ENCODE measurements at regions not wholly inside any gene's neighbourhood (a gene's known extent, or its start where the extent isn't known, plus 50 kb on each side); places are given as distances from the start of the nearest gene placed in this dataset.

GRCh38 chr10:128566361-128566968 lies 440.2 kb upstream of the MKI67 start:
- no peaks in the 10 kb centered on the region for H3K27me3 ChIP-seq (ENCODE audit: control insufficient read depth in 4 of 4, insufficient read depth in 4 of 4, low read length in 3 of 4)
- no peak overlapping the region for H3K9ac ChIP-seq (ENCODE audit: low read depth in 1 of 2, low read length in 2 of 2)
- no peak for TF ChIP-seq REST (IDR thresholded peaks at IDR 0.05)
- TF ChIP-seq CTCF (IDR thresholded peaks at IDR 0.05; ENCODE audit: low read depth, low read length, missing input control) = no peak
- TF ChIP-seq YY1 (IDR thresholded peaks at IDR 0.05) = no peak
- no peak for TF ChIP-seq MAX (IDR thresholded peaks at IDR 0.05)
- no peak for TF ChIP-seq NR2F2 (IDR thresholded peaks at IDR 0.05)
- no peak for TF ChIP-seq TAF1 (conservative IDR thresholded peaks at IDR 0.05)
- TF ChIP-seq JUND (IDR thresholded peaks at IDR 0.05) = no peak
- TF ChIP-seq ZBTB33 (IDR thresholded peaks at IDR 0.05) = no peak
- no peak for TF ChIP-seq HNF4G (IDR thresholded peaks at IDR 0.05)
- no peak for TF ChIP-seq EGR1 (IDR thresholded peaks at IDR 0.05; ENCODE audit: low read depth in 2 of 2)
- TF ChIP-seq FOXA2 (IDR thresholded peaks at IDR 0.05) = no peak
- no peak for TF ChIP-seq RAD21 (IDR thresholded peaks at IDR 0.05)
- no peak for TF ChIP-seq GABPA (IDR thresholded peaks at IDR 0.05 in 1 of 2, conservative IDR thresholded peaks at IDR 0.05 in 1 of 2)
- TF ChIP-seq RXRA (IDR thresholded peaks at IDR 0.05) = no peak
- H3K9me3 ChIP-seq (ENCODE audit: control insufficient read depth in 4 of 4, low read length in 3 of 4) = peaks cover 2 to 9% (median 3%) of the 10 kb centered on the region in 4 donors
- H3K4me1 ChIP-seq (ENCODE audit: control insufficient read depth in 4 of 4, insufficient read depth in 4 of 4, low read length in 3 of 4) = no peaks in the 10 kb centered on the region
- no peaks in the 10 kb centered on the region for H3K36me3 ChIP-seq (ENCODE audit: control insufficient read depth in 4 of 4, insufficient read depth in 3 of 4, low read depth in 1 of 4, low read length in 3 of 4)
- WGBS = 86% methylated on average over 13 of the region's 13 CpGs
- no peak overlapping the region for H3K27ac ChIP-seq (ENCODE audit: low read depth in 1 of 2, low read length in 2 of 2)
- H3K4me3 ChIP-seq (ENCODE audit: low read depth in 1 of 3, low read length in 3 of 3) = no peak overlapping the region
- DNase-seq (ENCODE audit: low spot score) = peak; percentile 26

GRCh38 chr10:128567551-128567950 lies 441.3 kb upstream of the MKI67 start:
- Histone ChIP-seq H3K4me3 (ENCODE audit: low read depth in 1 of 3, low read length in 3 of 3) (no peak overlapping the region), H3K27me3 (ENCODE audit: control insufficient read depth in 4 of 4, insufficient read depth in 4 of 4, low read length in 3 of 4) (no peaks in the 10 kb centered on the region), H3K27ac (ENCODE audit: low read depth in 1 of 2, low read length in 2 of 2) (no peak overlapping the region), H3K36me3 (ENCODE audit: control insufficient read depth in 4 of 4, insufficient read depth in 3 of 4, low read depth in 1 of 4, low read length in 3 of 4) (no peaks in the 10 kb centered on the region), H3K4me1 (ENCODE audit: control insufficient read depth in 4 of 4, insufficient read depth in 4 of 4, low read length in 3 of 4) (no peaks in the 10 kb centered on the region), H3K9ac (ENCODE audit: low read depth in 1 of 2, low read length in 2 of 2) (no peak overlapping the region), H3K9me3 (ENCODE audit: control insufficient read depth in 4 of 4, low read length in 3 of 4) (peaks cover 0 to 4% (median 0%) of the 10 kb centered on the region in 4 donors)
- TF ChIP-seq RXRA (IDR thresholded peaks at IDR 0.05) = no peak
- no peak for TF ChIP-seq JUND (IDR thresholded peaks at IDR 0.05)
- no peak for TF ChIP-seq ATF3 (IDR thresholded peaks at IDR 0.05)
- TF ChIP-seq YY1 (IDR thresholded peaks at IDR 0.05) = no peak
- TF ChIP-seq FOXA2 (IDR thresholded peaks at IDR 0.05) = no peak
- TF ChIP-seq FOXA1 (IDR thresholded peaks at IDR 0.05) = no peak
- TF ChIP-seq RAD21 (IDR thresholded peaks at IDR 0.05) = no peak
- no peak for TF ChIP-seq HNF4A (conservative IDR thresholded peaks at IDR 0.05)
- no peak for TF ChIP-seq REST (IDR thresholded peaks at IDR 0.05)
- TF ChIP-seq GABPA (IDR thresholded peaks at IDR 0.05 in 1 of 2, conservative IDR thresholded peaks at IDR 0.05 in 1 of 2) = no peak
- no peak for TF ChIP-seq NR2F2 (IDR thresholded peaks at IDR 0.05)
- DNase-seq (ENCODE audit: low spot score) = no peak
- 55% methylated on average over 8 of the region's 8 CpGs for WGBS

All from liver (tissue), 8 donors.